ENCODE measurements at regions not wholly inside any gene's neighbourhood (a gene's known extent, or its start where the extent isn't known, plus 50 kb on each side); places are given as distances from the start of the nearest gene placed in this dataset.

DNA sequence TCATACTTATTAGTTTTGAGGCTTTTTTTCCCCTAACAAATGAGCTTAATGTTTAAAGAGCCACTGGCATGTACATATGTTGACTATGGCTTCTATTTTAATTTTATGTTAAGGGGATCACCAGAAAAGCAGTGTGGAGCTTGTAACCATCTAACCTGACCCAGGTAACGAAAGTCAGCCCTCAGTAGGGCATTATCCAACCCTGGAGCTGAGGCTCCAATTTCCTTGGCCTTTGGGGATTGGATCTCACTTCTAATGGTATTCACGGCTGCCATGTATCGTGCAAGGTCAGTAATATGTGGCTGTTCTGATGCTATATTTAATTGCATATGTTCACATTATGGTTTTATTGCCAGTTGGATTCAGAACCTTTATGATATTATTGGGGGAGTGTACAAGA, 75.2 kb upstream of the CCSER1 start:
- no peak for DNase-seq
- Histone ChIP-seq H3K18ac (ENCODE audit: low read depth, low read length) (no peak overlapping the region), H3K4me1 (ENCODE audit: control insufficient read depth, insufficient read depth, low read length) (no peaks in the 10 kb centered on the region), H3K27ac (ENCODE audit: insufficient read depth, low read length) (no peak overlapping the region), H2AFZ (replicated peaks; ENCODE audit: low read length, poor library complexity) (no peak overlapping the region), H4K8ac (ENCODE audit: low read depth in 2 of 2, low read length in 2 of 2) (no peak overlapping the region), H4K20me1 (ENCODE audit: insufficient read depth, low read length) (no peaks in the 10 kb centered on the region), H3K14ac (replicated peaks; ENCODE audit: low read depth, low read length) (no peak overlapping the region), H3K9me1 (ENCODE audit: insufficient read depth, low read length) (no peaks in the 10 kb centered on the region), H4K5ac (ENCODE audit: low read depth, low read length) (no peak overlapping the region), H3K4me2 (ENCODE audit: low read depth, low read length) (no peak overlapping the region), H3K79me1 (ENCODE audit: low read depth in 1 of 2, low read length in 2 of 2) (no peaks in the 10 kb centered on the region), H2BK5ac (ENCODE audit: low read depth, low read length, poor library complexity, severe bottlenecking) (no peak overlapping the region), H2AK5ac (ENCODE audit: low read depth, low read length) (no peak overlapping the region), H3K56ac (ENCODE audit: extremely low read depth, insufficient read depth, low read length) (no peak overlapping the region), H3K4ac (ENCODE audit: low read depth, low read length) (no peak overlapping the region), H2BK20ac (ENCODE audit: low read depth, low read length) (no peak overlapping the region), H2AK9ac (replicated peaks; ENCODE audit: low read depth, low read length, poor library complexity) (no peak overlapping the region), H2BK15ac (ENCODE audit: low read depth, low read length) (no peak overlapping the region), H2BK120ac (ENCODE audit: low read depth, low read length) (no peak overlapping the region), H3K4me3 (ENCODE audit: insufficient read depth, low read depth, low read length) (no peak overlapping the region), H3K9ac (ENCODE audit: low read depth, low read length) (no peak overlapping the region), H4K91ac (ENCODE audit: insufficient read depth, low read depth, low read length) (no peak overlapping the region), H3K27me3 (ENCODE audit: control insufficient read depth, insufficient read depth, low read length) (no peaks in the 10 kb centered on the region), H3K9me3 (ENCODE audit: control insufficient read depth, insufficient read depth, low read length) (no peaks in the 10 kb centered on the region), H3K36me3 (ENCODE audit: control insufficient read depth, insufficient read depth, low read length) (no peaks in the 10 kb centered on the region), H3K23ac (ENCODE audit: low read depth, low read length) (no peak overlapping the region)
- BruUV-seq (replicated peaks): no TSS peak
- in situ Hi-C loops (cut with MboI; ENCODE audit: low sequenced_read_pairs): no loop called here
- dilution Hi-C loops (cut with HindIII; ENCODE audit: low sequenced_read_pairs, unreplicated experiment): no loop called here
- TF ChIP-seq MAFK (IDR thresholded peaks at IDR 0.05; ENCODE audit: low read depth, low read length) (no peak), RFX5 (IDR thresholded peaks at IDR 0.05; ENCODE audit: low read depth, low read length) (no peak), MXI1 (IDR thresholded peaks at IDR 0.05; ENCODE audit: borderline replicate concordance, low read depth, low read length) (no peak)
- no peak for ATAC-seq (ENCODE audit: low read depth)
- WGBS, 2 experiments (ENCODE audit: extremely low coverage in 2 of 2, insufficient read length in 1 of 2): no CpG with 5 or more reads among the region's 3 CpGs
- intact Hi-C loops (cut with micrococcal nuclease): no loop called here
- ChIA-PET POLR2A (ENCODE audit: unreplicated experiment) (no interaction called here), CTCF (interaction anchor here (0.6 kb wide), 1 partner anchor 27 kb away, joined by 3 read pairs; no protein-coding TSS in a partner anchor)
